GM19463 (cell line): ENCODE measurements at regions not wholly inside any gene's neighbourhood (a gene's known extent, or its start where the extent isn't known, plus 50 kb on each side); places are given as distances from the start of the nearest gene placed in this dataset.

Experiments
- ATAC-seq: cut with Tn5 transposase; IDR thresholded peaks from one replicate; pipeline ENCODE4 v1.9.1; 2021; ENCODE audit warnings: mild to moderate bottlenecking, moderate library complexity; ENCODE audit not compliant: unreplicated experiment

DNA sequence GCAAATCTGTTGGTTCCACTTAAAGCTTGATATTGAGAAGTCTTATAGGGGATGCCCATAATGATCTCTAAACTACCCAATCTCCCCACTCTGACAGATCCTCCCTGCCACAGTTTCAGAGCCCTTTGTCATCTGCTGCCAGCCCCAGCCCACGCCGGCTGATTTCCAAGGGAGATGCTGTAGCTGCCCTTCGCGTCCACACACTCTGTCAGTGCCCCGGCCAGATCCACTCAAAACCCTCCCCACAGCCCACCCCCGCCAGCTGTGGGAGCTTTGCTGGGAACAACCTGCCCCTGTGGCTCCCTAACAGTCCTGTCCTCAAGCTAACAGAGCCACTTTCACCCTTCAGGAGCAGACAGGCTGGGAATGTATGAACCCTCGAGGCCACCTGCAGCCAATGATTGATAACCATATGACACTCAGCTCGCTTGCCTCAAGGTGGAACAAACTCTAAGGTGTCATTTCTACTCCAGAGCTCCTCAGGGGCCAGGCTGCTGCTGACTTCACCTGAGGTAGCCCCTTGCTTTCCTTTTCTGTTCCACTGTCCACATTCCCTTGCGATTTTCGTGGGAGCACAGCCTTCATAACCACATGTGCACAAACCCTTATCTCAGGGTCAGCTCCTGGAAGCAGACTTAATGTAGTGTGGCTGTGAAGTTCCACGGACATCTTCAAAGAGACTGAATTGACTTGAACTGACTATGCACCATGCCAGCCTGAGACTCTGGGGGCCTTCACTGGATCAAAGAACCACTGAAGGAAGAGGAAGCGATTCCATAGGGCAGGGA, 92.6 kb upstream of the LGALSL start:
- no peak for ATAC-seq

DNA sequence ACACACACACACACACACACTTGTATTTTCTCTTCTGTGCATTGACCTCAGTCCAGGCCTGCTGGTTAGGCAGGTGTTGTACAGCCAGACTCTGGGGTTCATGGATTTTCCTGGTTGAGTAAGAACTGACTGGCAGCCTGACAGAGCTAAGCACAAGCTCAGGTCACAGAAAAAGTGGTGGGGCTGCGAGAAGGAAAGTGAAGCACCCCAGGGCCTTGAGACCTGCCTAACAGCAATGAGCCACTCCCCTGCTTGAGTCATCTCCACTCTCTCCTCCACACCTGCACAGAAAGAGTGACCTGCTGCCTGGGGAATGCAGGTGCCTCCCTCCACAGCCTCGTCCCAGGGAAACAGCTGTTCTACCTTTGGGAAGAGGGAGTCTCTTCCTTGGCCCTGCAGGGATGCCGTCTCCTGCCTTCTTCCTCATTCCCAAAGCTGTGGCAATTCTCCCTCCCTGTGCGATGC, 91.4 kb upstream of the LGALSL start:
- ATAC-seq = no peak

DNA sequence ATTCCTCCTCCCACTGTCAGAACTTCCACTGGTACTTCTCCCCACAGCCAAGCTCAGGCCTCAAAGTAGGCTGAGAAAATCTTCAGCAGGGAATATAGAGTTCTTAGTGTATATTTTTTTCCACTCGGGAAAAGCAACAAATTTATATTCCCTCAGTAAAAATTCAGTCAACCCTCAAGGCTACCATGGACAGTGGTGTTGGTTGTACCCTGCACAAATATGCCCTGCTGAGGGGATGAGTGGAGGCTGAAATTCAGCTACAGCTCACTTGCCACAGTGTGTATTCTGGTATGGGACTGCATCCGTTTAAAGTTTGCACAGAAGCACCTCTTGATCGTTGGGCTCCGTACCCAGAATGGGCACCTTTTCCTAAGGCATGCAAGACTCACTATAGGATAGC, 90.8 kb upstream of the LGALSL start:
- no peak for ATAC-seq

DNA sequence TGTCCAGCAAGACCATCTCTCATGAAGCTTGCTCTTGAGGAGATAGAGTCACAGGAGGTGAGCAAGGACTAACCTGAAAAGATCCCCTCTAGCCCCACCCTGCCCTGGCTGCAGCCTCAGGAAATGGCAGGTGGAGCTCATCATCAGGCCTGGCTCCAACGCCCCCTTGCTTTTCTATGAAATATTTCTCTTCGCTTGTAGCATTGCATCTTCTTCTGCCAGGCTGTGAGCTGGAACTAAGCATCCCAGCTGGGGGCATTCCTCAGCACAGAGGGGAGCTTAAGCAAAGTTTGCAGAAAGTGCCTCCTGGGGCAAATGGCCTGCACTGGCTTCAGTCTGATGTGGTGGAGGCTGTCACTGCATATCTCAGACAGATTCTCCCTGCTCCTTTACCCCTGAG, 90.1 kb upstream of the LGALSL start:
- ATAC-seq = no peak

DNA sequence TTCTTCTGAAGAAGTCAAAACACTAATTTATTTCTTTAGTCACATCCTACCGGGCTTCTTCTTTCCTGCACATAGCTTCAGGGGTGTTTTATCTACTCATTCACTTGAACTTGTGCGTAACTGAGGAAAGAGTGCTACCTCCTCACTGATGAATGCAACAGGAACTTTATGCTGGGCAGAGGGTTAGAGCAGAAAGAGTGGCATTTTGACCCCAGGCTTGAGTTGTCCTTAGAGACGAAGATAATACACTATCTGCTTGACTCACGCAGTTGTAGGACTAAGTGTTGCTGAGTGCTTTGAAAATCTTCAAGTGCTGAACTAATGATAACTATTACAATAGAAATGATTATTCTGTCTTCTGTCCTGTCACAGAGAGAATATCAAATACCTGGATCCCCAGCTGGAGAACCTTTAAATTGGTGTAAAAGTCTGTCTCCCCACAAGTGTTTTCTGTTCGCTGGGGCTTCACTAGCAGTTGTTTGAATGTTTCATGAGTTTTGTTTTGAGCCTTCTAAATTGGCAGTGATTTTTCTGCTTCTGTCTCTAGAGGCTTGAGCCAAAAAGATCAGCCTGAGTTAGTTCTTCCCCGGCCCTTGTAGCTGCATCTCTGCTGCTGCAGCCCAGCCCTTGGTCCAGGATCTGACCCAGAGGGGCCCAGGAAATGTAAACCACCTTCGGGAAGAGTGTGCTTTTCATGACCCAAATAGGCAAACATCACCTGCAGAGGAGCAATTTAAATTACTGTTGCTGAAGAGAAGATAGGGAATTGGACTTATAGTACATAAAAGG, 86.3 kb upstream of the LGALSL start:
- no peak for ATAC-seq

DNA sequence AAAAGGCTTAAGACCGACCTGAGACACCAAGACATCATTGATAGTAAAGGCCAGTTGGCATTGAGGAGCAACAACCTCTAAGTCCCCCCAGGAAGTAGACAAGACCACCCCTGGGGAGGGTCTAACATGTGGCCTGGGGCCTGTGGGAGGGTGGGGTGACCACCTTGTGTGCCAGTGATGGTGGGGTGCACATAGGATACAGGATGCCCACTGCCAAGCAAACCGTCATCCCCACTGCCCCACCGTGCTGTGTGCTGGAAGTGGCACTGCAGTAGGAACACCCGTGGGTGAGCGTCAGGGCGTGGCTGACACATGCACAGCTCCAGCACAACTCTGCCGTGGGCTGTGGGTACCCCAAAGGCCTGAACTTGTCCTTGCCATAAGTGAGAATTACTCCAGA, 84.3 kb upstream of the LGALSL start:
- ATAC-seq = no peak

DNA sequence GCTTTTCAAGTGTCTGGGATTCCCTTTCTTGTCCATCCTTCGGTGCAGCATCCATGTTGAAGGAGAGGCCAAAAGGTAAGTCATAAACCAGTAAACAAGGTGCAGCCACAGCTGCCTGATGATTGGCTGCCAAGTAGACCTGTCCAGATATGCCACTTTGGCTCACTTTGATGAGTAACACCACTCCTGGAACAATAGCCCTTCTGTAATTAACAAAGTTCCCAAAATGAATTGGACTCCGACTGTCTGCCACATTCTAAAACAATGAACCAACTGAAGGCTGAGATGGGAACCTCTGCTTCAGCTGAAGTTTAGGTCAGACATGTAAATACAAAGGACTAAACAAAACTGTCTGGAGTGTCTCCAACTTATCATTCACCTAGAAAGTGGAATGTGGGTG, 82.2 kb upstream of the LGALSL start:
- no peak for ATAC-seq

DNA sequence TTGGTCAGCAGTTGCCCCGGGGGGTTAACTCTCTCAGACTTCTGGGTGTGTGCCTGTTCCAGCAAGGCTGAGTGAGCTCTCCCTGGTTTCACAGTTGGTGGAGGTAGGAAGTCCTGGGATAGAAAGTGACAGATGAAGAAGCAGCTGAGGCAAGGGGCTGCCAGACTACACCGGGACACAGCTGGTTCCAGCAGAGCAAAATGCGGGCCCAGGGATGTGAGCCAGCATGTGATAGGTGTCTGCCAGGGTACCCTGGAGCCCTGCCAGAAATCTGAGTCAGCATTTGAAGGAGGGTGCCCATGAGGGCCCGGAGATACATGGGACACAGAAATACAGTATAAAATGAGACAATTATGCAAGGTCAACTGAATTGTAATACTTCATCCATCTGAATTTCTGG, 79.3 kb upstream of the LGALSL start:
- no peak for ATAC-seq

DNA sequence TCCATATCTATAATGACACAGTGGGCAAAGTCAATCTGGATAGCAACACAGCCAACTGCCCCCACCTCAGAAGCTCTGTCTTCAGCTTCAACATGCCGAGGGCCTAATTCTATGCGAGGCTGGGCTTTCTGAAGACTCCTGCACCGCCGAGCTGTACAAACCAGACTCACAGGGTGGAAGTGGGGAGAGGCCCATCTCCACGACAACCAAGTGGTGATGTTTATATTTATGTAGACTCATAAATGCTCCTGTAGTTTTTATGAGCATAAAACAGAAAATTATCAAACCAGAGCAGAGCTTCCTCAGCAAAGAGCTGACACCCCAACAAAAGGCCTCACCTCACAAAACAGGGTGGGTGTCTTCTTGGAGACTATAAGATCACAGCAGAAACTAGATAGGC, 77.0 kb upstream of the LGALSL start:
- ATAC-seq = no peak

DNA sequence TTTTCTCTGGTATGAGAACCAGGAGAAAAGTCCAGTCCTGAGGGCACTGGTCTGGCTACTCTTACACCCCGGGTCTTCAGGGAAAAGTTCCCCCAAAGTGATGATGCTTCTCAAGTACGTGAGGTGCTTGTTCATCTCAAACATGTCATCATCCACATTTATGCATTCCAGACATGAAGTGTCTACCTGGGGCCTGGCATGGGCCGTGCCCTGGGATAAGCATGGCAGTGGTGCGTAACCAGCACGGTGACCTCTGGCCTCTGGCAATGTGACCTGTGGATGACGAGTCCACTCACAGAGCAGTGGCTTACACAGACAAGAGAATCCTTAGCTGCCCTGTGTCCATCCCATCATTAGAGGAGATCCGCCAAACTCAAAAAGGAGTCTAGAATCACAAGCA, 74.8 kb upstream of the LGALSL start:
- ATAC-seq = no peak

DNA sequence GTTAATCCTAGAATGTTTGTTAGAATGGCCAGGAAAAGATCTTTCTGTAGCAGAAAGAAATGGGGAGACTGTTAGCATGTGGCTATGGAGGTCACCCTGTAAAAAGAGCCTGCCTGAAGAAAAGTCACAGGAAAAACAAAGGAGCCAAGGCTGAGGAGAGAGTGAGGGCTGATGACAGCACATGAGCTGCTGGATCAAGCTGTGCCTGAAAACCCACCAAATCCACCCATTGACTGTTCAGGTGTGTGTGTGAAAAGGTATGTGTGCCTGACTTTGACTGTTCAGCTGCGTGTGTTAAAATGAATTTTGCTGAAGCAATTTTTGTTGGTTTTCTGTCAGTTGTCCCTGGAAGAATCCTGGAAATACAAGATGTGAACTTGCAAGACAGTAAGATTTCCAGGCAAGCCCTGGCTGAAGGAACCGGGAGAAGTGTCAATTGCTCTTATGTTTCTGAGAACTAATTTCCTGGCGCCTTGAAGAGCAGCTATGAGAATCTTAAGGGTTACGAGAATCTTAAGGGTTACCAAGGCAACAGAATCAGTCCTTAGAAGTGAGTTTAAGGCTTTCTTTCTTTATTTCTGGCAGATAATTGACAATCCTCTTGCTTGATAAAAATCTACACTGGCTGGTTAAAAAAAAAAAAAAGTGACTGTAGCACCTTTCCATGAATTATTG, 73.0 kb upstream of the LGALSL start:
- no peak for ATAC-seq

DNA sequence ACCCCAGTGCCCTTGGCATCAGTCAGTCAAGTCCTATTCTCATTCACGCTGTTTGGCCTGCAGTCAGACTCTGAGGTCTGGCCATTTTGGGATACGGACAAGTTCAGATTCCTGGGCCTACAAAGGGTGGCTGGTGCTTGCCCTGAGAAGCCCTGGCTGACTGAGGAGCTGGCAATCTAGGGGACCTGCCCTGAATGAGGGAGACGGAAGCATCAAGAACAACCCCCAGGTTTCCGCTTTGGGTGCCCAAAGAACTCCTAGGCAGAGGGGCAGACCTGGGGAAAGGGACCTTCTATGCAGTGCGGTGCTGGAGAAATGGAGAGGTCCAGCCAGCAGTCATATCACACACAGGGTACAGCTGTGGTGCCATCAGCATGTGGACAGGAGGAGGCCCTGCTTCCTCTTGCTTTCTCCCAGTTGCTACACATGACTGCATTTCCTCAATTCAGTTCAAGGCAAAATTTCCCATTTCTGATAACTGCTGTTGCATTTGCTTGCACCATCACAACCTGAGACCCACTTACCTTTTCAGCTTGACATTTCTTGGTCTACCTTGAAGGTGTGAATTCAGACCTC, 70.9 kb upstream of the LGALSL start:
- no peak for ATAC-seq

DNA sequence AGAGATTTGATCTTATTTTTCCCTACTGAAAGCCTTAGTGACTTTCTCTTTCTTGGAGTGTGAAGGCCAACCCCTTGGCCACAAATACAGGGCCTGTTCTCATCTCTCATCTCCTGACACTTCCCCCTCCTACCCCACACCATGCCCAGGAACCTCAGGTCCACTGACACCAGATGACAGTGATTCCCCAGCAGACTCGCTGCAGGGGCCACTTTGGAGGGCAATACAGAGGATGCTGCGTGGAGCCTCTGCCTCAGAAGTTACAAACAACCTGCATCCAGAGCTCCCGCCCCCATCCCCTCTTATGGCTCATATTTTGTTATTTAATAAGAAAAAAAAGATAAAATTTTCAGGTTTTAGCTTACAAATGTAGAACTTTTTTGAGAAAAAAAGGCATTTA, 70.1 kb upstream of the LGALSL start:
- no peak for ATAC-seq

DNA sequence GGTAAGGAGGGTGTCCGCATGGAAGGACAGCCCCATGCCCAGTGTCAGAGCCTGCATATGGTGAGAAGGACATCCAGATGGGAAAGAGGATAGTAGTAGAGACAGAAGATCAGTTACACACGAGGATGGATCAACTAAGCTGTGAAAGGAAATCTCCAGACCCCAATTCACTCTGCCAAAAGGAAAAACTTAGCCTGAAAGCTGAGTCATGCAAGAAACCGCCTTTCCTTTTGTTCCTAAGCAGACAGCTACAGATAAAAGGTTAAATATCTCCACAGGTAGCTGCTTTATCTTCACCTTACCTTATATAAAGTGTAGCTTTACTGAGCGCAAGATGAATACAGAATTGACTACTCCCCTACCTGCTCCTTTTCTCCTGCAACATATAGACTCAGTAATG, 67.3 kb upstream of the LGALSL start:
- no peak for ATAC-seq

DNA sequence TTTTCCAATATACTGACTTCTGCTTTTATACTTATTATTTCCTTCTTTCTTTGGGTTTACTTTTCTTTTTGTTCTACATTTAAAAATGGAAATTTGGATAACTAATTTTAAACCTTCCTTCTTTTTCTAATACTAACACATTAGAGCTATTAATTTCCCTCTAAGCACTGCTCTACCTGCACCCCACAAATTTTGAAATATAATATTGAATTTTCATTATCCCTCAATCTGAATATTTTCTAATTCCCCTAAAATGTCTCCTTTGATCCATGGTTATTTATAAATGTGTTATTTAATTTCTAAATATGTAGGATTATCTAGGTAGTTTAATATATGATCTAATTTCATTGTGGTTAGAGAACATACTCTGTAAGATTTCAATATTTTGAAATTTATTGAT, 63.4 kb upstream of the LGALSL start:
- no peak for ATAC-seq

DNA sequence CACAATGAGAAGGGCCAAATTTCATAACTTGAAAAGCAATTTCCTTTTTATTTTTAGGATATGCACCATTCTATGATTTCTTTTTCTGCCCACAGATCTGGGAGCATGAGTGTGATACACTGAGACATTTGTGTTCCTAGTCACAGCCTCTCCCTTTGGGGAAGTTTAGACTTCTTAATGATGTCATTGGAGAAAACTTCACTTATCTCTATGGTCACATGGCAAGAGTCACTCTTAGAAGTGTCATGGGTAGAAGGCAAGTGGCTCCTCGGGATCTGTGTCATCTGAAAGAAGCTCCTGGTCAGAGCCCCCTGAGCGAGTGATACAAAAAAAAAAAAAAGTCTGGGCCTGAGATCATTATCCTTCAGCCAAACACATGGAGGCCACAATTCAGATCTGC, 62.5 kb upstream of the LGALSL start:
- no peak for ATAC-seq

DNA sequence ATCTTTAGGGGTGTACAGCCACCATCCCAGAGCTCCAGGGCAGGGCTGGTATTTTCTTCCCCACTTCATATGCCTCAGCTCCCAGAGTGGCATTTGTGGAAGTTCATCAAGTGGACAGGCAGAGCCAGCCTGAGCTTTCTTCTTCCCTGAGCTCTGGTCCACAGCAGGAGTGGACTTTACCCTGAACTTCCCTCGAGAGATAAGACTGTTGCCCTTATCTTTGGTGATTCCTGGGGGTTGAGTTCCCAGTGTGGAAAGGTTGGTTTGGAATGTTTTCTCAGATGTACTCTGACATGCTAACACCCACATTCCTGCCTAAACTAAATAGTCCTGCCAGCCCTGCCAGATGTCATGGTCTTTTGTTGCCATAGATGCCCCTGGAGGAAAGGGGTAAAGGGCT, 62.0 kb upstream of the LGALSL start:
- no peak for ATAC-seq

DNA sequence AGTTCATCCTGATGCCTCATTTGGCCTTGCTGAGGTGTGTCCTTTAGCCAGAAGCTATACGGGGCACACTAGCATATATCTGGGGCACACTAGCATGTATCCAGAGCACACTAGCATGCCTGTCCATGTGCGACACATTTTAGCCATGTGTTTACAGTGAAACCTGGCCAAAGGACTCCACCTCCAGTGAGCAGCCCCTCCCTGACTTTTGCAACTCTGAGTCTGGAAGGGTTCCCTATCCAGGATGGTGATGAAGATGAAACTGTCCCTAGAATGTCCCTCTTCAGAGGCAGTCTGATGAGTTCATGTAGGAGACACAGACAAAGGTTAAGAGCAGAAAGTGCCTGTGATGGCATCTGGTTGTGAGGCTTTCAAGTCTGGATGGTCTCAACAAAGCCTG, 61.4 kb upstream of the LGALSL start:
- ATAC-seq = no peak

DNA sequence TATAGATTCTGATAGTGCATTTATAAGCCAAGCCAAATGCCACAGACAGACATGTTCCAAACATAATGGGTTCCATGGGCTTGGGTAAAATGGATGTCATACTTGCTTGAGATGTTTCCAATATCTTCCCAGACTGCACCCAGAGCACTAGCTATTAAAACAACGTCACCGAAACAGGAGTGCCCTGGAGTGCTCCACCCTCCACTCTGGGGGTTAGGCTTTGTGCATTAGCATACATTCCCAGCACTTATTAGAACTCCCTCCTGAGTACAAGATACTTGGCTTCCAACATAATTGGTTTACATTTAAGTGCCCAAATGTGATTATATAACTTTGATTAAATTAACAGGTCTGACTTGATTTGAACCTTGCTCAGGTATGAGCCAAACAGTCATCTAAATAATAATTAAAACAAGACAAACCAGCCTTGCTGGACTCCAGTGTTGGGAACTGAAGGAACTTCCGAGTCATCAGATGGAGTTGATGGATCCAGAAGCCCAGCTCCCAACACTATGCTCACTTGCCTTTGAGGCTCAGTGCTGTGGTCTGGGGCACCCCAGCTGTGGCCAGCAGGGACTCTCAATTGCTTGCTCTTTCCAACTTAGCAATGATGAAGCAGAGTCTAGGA, 60.5 kb upstream of the LGALSL start:
- ATAC-seq = no peak

DNA sequence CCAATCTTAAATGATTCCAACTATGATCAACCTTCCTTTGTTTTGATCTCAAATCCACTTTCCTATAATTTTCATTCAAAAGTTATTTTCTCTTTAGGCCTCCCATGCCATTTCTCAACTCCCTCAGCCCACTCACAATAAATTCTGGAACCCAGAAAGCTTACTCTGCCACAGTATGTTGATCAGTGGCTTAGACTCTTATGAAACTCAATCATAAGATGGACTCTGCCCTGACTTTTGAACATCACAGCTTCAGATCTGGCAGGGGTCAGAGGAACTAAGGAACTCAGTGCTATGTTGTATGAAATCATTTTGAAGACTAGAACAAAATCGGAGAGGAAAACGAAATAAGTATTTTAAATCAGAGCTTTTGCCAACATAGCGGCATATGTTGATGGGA, 59.8 kb upstream of the LGALSL start:
- no peak for ATAC-seq

DNA sequence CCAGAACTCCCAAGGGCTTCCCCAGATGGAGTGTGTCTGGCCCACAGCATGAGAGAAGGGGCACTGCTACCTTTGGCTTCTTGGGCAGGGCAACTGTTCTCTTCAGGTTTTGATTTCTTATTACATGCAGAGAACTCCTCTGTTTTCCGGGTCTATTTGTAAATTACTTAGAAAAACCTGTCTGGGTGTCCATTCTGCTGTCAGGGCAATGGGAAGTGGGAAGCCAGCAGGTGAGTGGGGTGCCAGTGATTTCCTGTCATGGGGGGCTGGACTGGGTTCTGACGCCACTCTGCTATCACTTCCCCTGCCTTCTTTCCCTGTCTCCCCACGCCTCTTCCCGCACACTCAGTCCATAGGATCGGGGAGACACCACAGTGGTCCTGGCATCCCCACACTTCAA, 58.0 kb upstream of the LGALSL start:
- ATAC-seq = no peak
